GM18861 (cell line): ENCODE measurements at regions not wholly inside any gene's neighbourhood (a gene's known extent, or its start where the extent isn't known, plus 50 kb on each side); places are given as distances from the start of the nearest gene placed in this dataset.

ENCODE experiments used
- ATAC-seq: cut with Tn5 transposase; IDR thresholded peaks from one replicate; pipeline ENCODE4 v1.9.1; 2021; ENCODE audit not compliant: unreplicated experiment

GRCh38 chr19:28020619-28021258 lies 1192.2 kb downstream of the UQCRFS1 start:
- no peak for ATAC-seq

DNA sequence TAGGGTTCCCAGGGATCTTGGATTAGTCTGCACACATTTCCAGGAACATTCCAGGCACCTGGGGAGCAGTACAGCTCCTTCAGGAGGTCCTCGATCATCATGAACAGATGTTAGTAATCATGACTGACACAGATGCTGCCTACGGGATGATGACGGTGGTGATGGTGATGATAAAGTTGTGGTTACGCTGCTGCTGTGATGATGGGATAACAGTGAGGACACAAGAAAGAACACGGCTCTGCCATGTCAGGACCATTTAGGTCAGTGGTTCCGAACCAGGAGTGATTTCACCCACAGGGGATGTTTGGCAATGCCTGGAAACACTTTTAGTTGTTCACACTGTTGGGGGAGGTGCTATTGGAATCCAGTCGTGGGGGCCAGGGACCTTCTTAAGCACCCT lies 1193.0 kb downstream of the UQCRFS1 start:
- ATAC-seq = no peak

DNA sequence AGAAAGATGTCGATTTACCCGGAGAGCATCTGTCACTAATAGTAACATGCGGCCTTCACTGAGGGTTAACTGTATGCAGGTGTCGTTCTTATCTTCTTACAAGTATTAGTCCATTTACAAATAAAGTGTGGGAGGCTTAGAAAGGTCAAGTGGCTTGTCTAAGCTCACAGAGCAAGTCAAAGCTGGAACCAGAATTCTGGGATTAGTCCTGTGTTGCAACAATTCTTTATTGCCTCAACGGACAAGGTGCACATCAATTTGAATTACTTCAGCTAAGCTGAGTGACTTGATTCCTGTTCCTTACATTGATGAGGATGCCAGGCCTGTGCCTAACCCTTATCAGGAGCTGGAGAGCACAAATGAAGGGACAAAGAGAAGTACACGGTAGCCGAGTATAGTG lies 1193.6 kb downstream of the UQCRFS1 start:
- ATAC-seq = no peak

DNA sequence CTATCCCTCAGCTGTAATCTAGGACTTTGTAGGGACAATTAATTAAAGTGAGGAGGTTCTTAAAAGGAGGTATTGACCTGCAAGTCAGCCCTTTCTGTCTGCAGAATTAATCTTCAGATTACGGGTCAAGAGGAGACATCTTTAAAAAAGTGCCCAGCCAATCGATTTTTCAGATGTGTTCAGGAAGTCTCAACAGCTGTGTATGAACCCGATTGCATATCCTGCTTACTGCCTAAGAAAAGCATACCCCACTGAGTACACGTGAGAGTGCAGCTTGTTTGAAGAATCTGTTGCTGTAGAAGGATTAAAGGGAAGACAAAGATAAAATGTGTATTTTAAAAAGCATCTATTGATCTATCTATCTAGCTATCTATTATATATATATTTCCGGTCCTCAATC lies 1194.5 kb downstream of the UQCRFS1 start:
- no peak for ATAC-seq

DNA sequence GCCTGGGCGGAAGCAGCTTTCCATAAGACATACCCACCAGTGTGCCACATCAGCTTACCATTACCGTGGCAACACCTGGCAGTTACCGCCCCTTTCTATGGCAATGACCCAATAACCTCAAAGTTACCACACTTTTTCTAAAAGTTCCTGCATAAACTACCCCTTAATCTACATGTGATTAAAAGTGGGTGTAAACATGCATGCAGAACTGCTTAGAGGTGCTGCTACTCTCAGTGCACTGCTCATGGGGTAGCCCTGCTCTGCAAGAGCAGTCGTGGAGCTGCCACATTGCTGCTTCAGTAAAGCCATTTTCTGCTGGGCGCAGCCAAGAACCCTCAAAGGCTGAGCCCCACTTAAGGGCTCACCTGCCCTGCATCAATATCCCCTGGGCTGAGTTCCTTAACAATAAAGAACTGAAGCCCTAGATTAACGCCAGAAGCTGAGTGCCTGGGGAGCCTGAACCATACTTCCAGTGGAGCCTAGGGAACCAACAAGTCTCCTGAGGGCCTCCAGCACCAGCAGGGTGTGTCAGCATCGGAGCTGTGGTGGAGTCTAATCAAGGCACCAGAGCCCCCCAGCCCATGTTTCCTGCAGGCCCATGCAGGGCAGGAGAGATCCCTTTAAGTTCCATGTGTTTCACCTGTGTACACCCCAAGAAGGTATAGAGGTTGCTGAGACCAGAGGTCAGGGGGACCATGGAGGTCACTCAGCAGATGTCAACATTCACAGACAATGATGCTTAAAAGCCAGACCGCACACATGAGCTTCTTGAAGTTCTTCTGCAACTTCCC lies 1198.1 kb downstream of the UQCRFS1 start:
- no peak for ATAC-seq

DNA sequence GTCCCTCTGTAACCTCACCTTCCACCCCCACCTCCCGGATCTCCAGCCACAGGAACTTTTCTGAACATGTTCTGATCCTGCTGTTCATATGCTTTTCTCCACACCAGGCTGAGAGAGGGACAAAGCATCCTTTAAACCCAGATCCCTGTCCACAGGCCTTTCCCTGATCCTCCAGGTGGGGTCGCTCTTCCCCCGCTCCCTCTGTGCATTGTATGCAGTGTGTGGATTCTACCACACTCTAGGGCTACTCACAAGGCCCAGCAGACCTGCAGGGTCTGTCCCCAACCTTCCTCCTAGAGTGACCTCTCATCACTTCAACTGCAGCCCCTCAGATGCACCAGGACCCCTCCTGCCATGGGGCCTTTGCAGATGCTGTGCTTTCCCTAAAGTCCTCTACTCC lies 1200.6 kb downstream of the UQCRFS1 start:
- ATAC-seq = no peak

DNA sequence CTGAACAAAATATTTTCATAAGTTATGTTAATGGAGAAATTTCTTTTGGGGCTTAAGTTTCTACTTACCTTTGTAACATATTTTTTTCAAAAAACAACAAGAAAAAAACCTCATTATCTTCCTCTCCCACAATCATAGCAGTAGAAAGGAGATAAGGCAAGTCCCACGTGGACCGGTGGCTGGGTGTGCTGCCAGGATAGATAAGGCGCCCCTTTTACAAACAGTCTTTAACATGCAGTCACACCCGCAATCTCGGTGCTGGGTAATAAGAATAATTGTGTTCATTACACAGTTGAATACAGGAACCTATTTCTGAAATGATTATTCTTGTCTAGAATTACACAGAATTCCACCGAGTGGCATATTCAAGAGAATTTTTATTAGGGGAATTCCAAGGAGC lies 1202.3 kb downstream of the UQCRFS1 start:
- ATAC-seq = no peak

- no peak for ATAC-seq
Observed at GRCh38 chr19:28009696-28010095, 1203.3 kb downstream of the UQCRFS1 start.

DNA sequence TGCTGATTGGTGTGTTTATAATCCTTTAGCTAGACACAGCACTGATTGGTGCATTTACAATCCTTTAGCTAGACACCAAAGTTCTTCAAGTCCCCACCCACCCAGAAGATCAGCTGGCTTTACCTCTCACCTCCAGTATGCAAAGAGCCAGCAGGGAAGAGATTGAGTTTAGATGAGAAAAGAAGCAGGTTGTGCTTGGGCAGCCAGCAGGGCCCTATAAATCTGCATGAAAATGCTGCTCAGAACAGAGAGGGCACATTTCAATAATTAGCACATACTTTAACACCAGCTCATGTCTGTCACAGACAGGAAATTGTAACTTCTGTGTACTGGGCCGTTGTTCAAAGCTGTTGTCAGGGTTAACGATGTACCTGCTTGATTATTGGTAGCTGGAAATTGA lies 1204.3 kb downstream of the UQCRFS1 start:
- no peak for ATAC-seq

GRCh38 chr19:28003543-28003942 lies 1209.4 kb downstream of the UQCRFS1 start:
- ATAC-seq = no peak

- no peak for ATAC-seq
Observed at GRCh38 chr19:27997069-27997468, 1215.9 kb downstream of the UQCRFS1 start.

DNA sequence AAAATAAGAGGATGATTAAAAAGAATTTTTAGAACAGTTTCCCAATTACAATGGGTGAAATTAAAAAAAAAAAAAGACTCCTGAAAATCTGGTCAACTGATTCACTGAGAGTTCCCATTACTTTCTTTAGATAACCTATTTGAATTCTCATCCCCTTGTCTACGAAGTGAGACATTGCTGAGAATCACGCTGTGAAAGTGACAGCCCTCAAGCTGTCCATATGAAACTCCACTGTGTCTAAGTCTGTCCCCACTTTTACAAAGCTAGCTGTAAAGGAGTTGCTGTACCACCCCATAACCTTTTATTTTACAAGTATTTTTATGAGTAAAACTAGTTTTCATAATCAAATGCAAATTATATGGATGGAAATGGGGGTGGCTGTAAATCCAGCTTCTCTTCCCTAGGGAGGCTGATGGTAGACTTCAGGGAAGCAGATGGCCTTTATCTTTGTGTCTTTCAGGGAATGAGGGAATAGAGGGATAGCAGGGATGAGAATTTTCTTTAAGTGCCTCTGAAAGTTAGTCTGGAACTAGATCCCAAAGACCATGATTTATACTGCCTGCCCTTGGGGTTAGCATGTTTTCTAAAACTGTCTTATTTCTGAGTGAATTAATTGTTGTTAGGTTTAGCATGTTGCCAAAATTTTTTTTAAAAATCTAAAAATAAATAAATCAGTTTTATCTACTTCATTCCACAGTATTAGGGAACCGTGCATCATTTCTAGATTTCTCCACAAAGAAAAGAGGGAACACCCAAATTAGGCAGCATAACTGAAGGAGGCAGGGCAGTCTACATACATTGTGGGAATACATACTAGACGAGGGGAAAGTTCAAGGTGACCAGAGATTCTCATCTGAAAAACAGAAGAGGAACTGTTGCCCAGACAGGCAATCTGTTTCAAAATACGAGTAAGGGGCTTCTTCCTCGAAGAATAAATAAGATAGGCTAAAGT lies 1219.1 kb downstream of the UQCRFS1 start:
- ATAC-seq = no peak

- no peak for ATAC-seq
Observed at GRCh38 chr19:27986299-27986698, 1226.7 kb downstream of the UQCRFS1 start.

DNA sequence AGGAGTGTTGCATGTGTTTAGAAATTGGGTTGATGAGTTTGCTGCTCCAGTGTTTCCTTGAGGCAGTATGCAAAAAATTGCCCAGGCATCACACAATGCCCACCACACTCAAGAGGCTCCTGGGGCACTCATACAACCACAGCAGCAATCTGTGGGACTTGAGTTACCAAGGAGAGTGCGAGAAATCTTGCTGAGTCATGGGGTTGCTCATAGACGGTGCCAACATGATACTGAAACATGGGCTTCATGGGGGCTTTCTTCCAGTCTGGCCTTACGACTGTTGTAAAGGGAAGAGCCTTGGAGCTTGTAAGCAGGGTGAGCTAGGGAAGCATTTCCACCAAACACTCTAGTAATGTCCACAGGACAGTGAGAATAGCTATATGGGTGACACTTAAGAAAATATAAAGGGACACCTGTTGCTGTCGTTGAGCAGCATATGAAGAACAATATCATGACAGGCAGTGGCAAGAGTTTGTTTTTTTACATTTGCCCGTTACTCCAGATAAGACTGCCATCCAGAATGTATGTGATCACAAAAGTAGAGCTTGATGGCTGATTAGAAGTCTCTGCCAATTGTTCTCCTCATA lies 1237.4 kb downstream of the UQCRFS1 start:
- no peak for ATAC-seq

GRCh38 chr19:27974082-27974513 lies 1238.9 kb downstream of the UQCRFS1 start:
- ATAC-seq = no peak

DNA sequence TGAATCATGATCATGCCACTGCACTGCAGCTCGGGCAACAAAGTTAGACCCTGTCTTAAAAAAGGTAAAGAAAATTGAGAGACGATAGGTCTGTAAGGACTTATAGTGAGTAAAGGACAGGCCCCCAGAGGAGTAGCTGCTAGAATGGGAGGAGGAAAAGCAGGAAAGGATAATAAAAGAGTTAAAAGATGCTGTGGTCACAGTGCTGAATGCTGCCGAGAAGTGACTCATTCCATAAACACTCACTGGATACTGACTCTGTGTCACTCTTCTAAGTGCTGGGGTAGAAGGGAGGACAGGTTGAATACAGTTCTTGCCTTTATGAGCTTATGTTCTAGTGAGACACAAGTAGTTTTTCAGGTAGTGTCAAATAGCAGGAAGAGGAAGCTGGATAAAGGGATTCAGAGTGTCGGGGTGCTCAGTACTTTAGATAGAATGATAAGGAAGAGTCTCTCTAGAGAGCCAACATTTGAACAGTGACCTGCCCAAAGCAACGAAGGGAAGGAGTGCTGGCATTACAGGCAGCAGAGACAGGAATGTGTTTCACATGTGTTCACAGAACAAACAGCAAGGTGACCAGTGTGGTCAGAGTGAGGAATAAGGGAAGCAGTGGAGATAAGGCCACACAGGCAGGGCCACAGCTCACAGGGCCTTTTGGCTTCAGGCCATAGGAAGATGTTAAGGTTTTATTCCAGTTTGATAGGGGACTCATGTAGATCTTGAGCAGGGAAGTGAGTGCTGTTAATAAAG lies 1240.5 kb downstream of the UQCRFS1 start:
- no peak for ATAC-seq

- no peak for ATAC-seq
Observed at GRCh38 chr19:27971869-27972268, 1241.1 kb downstream of the UQCRFS1 start.

DNA sequence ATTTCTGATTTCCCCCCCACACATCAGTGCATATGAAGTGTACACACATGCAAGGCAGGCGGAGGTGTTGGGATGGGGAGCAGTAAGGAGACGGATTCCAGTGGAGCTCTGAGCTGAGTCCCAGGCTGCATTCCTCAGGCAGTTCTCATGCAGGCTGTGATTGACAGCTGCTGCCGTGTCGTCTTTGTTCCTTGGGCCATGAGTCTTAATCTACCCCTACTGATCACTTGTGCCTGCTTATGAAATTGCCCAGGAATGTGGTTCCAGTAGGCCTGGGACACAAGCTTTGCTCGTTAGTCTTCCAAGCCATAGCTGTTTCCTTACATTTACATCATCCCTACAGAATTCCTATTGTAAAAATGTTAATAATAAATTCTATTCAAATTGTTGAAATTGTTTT lies 1241.9 kb downstream of the UQCRFS1 start:
- ATAC-seq = no peak

- no peak for ATAC-seq
Observed at GRCh38 chr19:27966390-27966816, 1246.5 kb downstream of the UQCRFS1 start.

DNA sequence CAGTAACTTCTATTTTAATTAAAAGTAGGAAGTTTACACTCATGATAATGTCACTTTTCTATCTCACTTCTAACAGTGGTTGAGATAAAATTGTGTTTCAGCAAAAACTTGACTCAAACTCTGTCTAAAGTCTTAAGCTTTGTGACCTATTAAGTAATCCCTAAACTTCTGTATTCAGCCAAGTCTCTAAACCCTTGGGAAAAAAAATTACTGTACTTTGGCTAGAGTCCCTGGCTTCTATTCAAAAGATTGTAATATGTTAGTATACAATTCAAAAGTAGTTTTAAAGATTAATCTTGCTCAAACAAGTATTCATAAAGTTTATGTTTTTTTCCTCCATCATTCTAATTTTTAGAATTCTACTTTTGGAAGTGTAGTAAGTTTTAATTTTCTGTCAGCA lies 1248.8 kb downstream of the UQCRFS1 start:
- ATAC-seq = no peak
